ENCODE measurements at regions not wholly inside any gene's neighbourhood (a gene's known extent, or its start where the extent isn't known, plus 50 kb on each side); places are given as distances from the start of the nearest gene placed in this dataset.

GRCh38 chr12:106003297-106003696 is 135.5 kb downstream of the NUAK1 start:
- no peak for DNase-seq

GRCh38 chr12:106004289-106004688 is 134.5 kb downstream of the NUAK1 start:
- no peak for DNase-seq

- DNase-seq, result no peak
These were observed 132.4 kb downstream of the NUAK1 start for GRCh38 chr12:106006382-106006781.

GRCh38 chr12:106006940-106007339 is 131.8 kb downstream of the NUAK1 start:
- no peak for DNase-seq

- no peak for DNase-seq
These were observed 128.0 kb downstream of the NUAK1 start for GRCh38 chr12:106010741-106011140.
